GF-D8 (cell line): ENCODE measurements at regions not wholly inside any gene's neighbourhood (a gene's known extent, or its start where the extent isn't known, plus 50 kb on each side); places are given as distances from the start of the nearest gene placed in this dataset.
"Not testable (repeated sequence)": the region's sequence is repeated elsewhere in the genome, so short reads cannot be mapped to it uniquely, and the experiment has no call there.

Source experiments
- DNase-seq: peaks from one replicate; lab custom pipeline; 2025; lab: John Stamatoyannopoulos, UW

DNA sequence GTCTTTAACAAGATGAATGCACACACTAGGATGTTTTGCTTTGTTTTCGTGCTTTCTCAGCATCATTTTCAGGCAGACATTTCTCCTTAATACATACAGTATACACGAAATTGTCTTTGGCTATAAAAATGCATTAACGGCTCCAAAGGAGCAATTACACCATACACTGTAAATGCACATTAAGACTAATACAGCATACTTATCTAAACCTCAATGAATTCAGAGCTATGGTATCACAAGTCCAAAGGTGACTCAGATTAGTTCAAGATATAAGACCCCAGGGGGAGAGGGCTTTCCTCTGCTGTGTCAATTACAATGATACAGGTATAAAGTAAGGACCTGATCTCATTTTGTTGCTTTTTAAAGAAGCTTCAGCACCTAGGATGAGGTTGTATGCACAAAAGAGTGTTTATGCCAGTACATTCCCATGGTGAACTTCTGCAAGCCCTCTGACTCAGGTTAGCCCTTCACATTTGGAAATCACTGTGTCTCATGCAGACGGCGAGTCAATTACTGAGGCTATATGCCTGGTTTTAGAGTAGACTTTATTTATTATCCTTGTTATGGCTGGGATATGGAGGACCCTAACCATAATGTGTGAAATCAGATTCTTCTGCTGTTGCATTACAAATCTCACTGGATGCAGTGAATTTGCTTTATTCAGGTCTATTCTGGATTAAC is 233.3 kb downstream of the ZNF608 start:
- DNase-seq, result no peak

- no peak for DNase-seq
Measured at GRCh38 chr5:124512236-124512635, 234.2 kb downstream of the ZNF608 start.

- no peak for DNase-seq
Measured at GRCh38 chr5:124511791-124512190, 234.6 kb downstream of the ZNF608 start.

GRCh38 chr5:124507688-124508087 is 238.8 kb downstream of the ZNF608 start:
- DNase-seq, result no peak

DNA sequence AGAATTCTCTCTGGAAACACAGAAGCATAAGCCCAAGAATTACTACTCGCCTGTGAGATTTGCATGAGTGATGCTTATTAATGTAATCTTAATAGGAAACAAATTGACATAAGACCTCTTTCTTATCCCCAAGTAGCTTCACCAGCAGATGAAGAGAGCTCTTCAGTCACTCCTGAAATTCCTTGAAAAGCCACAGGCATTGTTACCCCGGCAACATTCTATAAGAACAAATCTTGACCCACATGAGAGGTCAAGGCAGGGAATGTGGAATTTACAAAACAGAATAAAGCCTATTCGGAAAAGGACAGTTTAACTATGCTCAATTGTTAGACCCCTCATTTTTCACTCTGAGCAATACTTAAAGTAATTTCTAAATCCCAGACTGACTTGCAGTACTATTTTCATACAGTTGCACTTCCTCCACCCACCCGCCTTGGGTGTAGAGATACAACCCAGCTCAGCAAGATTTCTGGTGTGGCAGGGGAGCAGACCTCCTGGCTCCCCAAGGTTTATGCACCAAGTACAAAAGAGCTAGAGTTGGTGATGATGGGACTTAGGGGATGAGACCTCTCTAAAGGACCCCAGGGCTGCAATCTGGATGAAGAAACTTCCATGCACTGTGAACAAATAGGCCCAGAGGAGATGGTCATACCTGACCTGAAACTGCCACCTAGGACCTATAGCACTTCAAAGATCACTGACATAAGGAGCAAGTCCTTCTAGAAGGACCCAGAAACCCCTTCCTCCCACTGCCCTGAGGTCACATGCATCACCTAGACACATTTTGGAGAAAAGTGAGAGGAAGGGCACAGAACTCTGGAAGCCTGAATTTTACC is 242.1 kb downstream of the ZNF608 start:
- no peak for DNase-seq

DNA sequence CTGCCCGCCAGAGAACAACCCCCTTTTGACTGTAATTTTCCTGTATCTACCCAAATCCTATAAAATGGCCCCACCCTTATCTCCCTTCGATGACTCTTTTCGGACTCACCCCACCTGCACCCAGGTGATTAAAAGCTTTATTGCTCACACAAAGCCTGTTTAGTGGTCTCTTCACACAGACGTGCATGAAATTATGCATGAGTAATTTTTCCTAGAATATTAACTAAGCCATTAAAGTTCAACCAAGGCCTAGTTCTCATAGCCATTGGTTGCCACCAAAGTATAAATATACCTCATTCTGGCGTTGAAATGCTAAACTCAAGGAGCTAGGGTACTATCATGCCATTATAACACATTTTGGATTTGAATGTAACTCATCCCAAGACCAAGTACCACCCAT is 243.9 kb downstream of the ZNF608 start:
- DNase-seq, result no peak

GRCh38 chr5:124499818-124500217 is 246.6 kb downstream of the ZNF608 start:
- DNase-seq, result not testable (repeated sequence)

DNA sequence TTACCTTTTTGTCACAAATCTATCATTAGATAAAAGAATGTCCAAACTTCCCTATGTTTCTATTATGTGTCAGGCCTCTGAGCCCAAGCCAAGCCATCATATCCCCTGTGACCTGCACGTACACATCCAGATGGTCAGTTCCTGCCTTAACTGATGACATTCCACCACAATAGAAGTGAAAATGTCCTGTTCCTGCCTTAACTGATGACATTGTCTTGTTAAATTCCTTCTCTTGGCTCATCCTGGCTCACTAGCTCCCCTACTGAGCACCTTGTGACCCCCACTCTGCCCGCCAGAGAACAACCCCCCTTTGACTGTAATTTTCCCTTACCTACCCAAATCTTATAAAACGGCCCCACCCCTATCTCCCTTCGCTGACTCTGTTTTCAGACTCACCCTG is 249.5 kb downstream of the ZNF608 start:
- DNase-seq, result not testable (repeated sequence)

DNA sequence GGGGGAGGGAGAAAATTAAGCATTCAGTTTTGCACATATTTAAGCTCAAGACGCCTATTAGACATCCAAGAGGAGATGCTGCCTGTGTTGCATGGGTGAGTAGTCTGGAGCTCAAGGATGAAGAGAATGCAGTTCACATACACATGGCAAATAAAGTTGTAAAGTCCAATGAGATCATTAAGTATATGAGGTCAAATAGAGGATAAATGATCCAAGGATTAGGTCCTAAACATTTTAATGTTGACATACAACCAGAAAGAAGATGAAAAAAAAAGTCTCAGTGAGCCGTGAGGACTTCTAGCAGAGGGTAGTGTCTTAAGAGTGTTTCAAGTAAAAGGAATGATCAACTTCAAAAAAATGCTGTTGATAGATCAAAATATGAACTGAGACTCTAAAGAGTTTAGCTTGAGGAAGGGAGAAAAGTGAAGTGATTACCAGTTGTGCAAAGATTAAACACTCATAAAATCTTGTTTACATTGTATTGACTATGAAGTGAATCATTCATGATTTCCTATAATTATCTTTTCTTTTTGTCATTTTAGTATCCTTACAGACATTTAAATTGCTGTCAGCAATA is 251.8 kb downstream of the ZNF608 start:
- no peak for DNase-seq

- no peak for DNase-seq
Measured at GRCh38 chr5:124492444-124493224, 253.8 kb downstream of the ZNF608 start.

DNA sequence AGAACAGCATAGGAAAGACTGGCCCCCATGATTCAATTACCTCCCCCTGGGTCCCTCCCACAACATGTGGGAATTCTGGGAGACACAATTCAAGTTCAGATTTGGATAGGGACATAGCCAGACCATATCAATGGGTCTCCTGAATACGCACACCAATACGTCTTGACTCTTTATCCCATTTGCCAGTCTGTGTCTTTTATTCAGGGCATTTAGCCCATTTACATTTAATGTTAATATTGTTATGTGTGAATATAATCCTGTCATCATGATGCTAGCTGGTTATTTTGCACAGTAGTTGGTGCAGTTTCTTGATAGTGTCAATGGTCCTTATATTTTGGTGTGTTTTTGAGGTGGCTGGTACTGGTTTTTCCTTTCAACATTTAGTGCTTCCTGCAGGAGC is 256.1 kb downstream of the ZNF608 start:
- not testable (repeated sequence) for DNase-seq

GRCh38 chr5:124481419-124481818 is 265.0 kb downstream of the ZNF608 start:
- no peak for DNase-seq

DNA sequence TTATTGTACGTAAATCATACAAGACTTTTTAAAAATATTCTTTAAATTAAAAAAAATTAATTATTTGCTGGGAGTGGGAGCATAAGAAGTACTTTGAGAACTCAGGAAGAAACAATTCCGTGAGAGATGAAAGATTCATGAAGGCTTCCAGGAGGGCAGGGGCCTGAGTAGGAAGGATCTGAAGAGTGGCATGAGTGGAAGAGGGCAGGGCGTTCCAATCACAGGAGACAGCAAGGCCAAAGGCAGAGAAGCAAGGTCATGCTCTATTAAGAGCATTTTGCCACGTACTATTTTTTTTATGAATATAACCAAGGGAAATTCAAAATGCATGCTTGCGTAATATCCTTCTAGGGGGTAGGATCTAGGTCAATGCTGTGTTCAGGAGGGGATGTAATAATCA is 265.5 kb downstream of the ZNF608 start:
- no peak for DNase-seq

- no peak for DNase-seq
Measured at GRCh38 chr5:124480022-124480421, 266.4 kb downstream of the ZNF608 start.

GRCh38 chr5:124478264-124478663 is 268.2 kb downstream of the ZNF608 start:
- DNase-seq, result no peak

DNA sequence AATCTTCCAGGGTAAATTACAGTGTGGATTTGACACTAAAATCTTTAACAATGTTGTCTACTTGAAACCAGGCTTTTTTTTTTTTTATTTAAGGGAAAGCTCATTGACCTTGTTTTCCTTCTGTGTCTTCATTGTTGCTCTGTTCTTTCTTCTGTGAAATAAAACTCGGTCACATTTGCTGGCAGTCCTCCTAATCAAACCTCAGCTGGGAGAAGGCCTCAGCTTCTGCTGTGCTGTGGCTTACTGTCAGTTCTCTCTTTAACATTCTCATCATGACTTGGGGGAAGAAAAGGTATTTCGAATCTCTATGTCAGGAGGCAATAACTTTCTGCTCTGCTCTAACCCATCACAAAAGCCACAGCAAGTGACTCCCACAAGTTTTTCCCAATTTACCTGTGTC is 268.9 kb downstream of the ZNF608 start:
- DNase-seq, result no peak

DNA sequence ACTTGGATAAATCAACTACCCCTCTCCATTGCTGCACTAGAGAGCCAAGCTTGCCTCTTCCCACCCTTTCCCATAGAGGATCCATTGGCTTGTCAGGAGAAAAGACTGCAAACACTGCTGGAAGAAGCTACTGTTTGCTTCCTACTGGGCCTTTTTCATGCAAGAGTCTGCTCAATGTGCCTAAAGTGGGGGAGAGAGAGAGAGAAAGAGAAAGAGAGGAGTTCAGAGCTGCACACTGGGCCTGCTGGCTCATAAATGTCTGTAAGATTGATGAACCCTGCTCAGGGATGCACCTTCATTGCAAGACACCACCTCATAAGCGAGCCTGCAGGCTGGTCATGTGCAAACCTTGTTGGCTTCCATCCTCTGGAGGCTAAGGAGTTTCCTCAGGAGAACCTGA is 269.4 kb downstream of the ZNF608 start:
- DNase-seq, result no peak

- no peak for DNase-seq
Measured at GRCh38 chr5:124474528-124475215, 271.8 kb downstream of the ZNF608 start.

DNA sequence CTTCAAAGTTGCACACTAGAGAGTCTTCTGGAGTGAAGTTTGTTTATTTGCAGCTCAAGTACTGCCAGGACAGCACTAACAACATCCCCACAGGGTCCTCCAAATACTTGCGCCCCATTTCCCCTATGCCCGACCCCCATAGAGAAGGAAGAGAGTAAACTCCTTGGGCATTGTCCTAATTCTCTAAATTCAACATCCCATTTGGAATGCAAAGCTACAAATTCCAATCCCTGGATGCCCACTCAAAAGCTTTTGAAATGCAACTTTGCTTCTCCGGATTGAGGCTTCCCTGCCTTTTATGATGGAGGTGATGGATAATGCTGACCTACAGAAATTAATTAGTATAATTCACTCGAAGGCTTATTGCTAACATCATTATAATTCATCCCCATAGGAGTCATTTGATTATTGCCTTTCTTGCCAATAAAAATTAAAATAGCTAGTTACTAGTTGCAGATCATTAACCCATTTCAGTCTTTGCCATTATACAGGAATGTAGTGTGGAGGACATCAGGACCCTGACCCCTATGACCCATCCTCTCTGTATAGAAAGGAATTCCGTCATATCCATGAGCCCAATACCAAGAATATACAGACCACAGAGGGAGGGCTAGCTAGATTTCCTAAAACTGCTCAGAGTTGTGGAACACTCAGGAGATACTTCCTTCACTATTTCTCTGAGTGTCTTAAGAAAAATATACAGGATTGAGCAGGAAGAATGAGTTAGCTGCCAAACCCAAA is 277.6 kb downstream of the ZNF608 start:
- no peak for DNase-seq

- DNase-seq, result no peak
Measured at GRCh38 chr5:124467745-124468144, 278.7 kb downstream of the ZNF608 start.

DNA sequence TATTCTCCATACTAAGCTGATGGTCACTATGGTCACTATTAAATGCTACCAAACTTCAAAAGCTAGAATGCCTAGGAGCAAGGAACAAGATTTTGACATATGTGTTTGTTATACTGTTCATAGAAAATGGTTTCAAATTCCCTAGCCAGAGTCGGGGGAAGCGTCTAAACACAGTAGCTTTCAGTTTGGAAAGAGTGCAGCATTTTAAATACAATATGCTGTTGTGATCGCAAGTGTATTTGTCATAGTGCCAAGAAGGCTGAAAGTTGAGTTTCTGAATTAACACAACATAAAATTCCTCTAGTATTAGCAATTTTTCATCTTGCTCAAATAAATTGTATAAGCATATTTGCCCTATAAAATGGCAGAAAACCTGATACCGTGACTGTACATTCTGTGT is 280.4 kb downstream of the ZNF608 start:
- no peak for DNase-seq
